SK-N-SH treated with all-trans-retinoic acid at 6 μM for 48 hours (cell line): ENCODE measurements at regions not wholly inside any gene's neighbourhood (a gene's known extent, or its start where the extent isn't known, plus 50 kb on each side); places are given as distances from the start of the nearest gene placed in this dataset.
A peak's percentile ranks its signal among the peaks of the same experiment; 100 is the strongest.

ENCODE experiments used
- ATAC-seq: fragments of 200-7000 bp; cut with Tn5 transposase; 3 replicates; pipeline ENCODE4 v1.9.1; 2020; ENCODE audit warnings: mild to moderate bottlenecking, moderate library complexity
- ARNTL ChIP-seq: fragments of 450-650 bp; formaldehyde crosslinking; IDR thresholded peaks from 2 replicates; pipeline ENCODE4 v1.5.0; 2020; ENCODE audit warnings: low read depth, mild to moderate bottlenecking, moderate library complexity, borderline replicate concordance
- BACH2 ChIP-seq: fragments of 250-450 bp; sonication (Bioruptor Pico); IDR thresholded peaks from 2 replicates; pipeline ENCODE4 v1.9.0; 2021; ENCODE audit warnings: mild to moderate bottlenecking, borderline replicate concordance
- CREB5 ChIP-seq: fragments of 250-450 bp; sonication (Bioruptor Pico); IDR thresholded peaks from 2 replicates; pipeline ENCODE4 v1.5.1; 2020; ENCODE audit warnings: low read depth, mild to moderate bottlenecking, moderate library complexity
- CSDC2 ChIP-seq: fragments of 250-450 bp; sonication (Bioruptor Pico); IDR thresholded peaks from 2 replicates; pipeline ENCODE4 v1.5.0; 2020; ENCODE audit warnings: mild to moderate bottlenecking, moderate library complexity
- CSRNP3 ChIP-seq: fragments of 250-450 bp; sonication (Bioruptor Pico); IDR thresholded peaks from 2 replicates; pipeline ENCODE4 v1.5.1; 2021; ENCODE audit warnings: mild to moderate bottlenecking, moderate library complexity
- ESRRG ChIP-seq: fragments of 250-450 bp; sonication (Bioruptor Pico); IDR thresholded peaks from 2 replicates; pipeline ENCODE4 v1.6.1; 2021; ENCODE audit warnings: mild to moderate bottlenecking
- GLIS3 ChIP-seq: fragments of 250-450 bp; sonication (Bioruptor Pico); IDR thresholded peaks from 2 replicates; pipeline ENCODE4 v1.5.0; 2020; ENCODE audit warnings: mild to moderate bottlenecking, moderate library complexity
- ISL1 ChIP-seq: fragments of 250-450 bp; sonication (Bioruptor Pico); IDR thresholded peaks from 2 replicates; pipeline ENCODE4 v2.1.2; 2022; ENCODE audit warnings: mild to moderate bottlenecking, moderate library complexity
- OSR1 ChIP-seq: fragments of 250-450 bp; sonication (Bioruptor Pico); IDR thresholded peaks from 2 replicates; pipeline ENCODE4 v1.8.0; 2022; ENCODE audit warnings: moderate library complexity, mild to moderate bottlenecking, inconsistent platforms
- PATZ1 ChIP-seq: fragments of 250-450 bp; sonication (Bioruptor Pico); IDR thresholded peaks from 2 replicates; pipeline ENCODE4 v1.8.0; 2020; ENCODE audit warnings: mild to moderate bottlenecking, moderate library complexity, borderline replicate concordance
- POU6F1 ChIP-seq: fragments of 250-450 bp; sonication (Bioruptor Pico); IDR thresholded peaks from 2 replicates; pipeline ENCODE4 v1.8.0; 2021; ENCODE audit warnings: low read depth, mild to moderate bottlenecking, moderate library complexity, borderline replicate concordance
- PPARA ChIP-seq: fragments of 250-450 bp; sonication (Bioruptor Pico); IDR thresholded peaks from 2 replicates; pipeline ENCODE4 v1.5.0; 2020; ENCODE audit warnings: mild to moderate bottlenecking, borderline replicate concordance
- RARB ChIP-seq: fragments of 250-450 bp; sonication (Bioruptor Pico); IDR thresholded peaks from 2 replicates; pipeline ENCODE4 v1.8.0; 2021; ENCODE audit warnings: mild to moderate bottlenecking, moderate library complexity
- TCF4 ChIP-seq: fragments of 250-450 bp; sonication (Bioruptor Pico); IDR thresholded peaks from 2 replicates; pipeline ENCODE4 v1.8.0; 2021; ENCODE audit warnings: mild to moderate bottlenecking, moderate library complexity, borderline replicate concordance
- TOX ChIP-seq: fragments of 250-450 bp; sonication (Bioruptor Pico); IDR thresholded peaks from 2 replicates; pipeline ENCODE4 v1.8.0; 2021; ENCODE audit warnings: mild to moderate bottlenecking, moderate library complexity, borderline replicate concordance
- TSHZ2 ChIP-seq: fragments of 250-450 bp; sonication (Bioruptor Pico); IDR thresholded peaks from 2 replicates; pipeline ENCODE4 v1.5.0; 2020; ENCODE audit warnings: mild to moderate bottlenecking, moderate library complexity
- ZC3H10 ChIP-seq: fragments of 250-450 bp; sonication (Bioruptor Pico); IDR thresholded peaks from 2 replicates; pipeline ENCODE4 v1.5.1; 2021; ENCODE audit warnings: mild to moderate bottlenecking, moderate library complexity
- ZNF565 ChIP-seq: fragments of 450-650 bp; formaldehyde crosslinking; conservative IDR thresholded peaks from 2 replicates; pipeline ENCODE4 v1.5.0; 2020; ENCODE audit warnings: low read depth, mild to moderate bottlenecking, moderate library complexity
- ZNF8 ChIP-seq: fragments of 450-650 bp; formaldehyde crosslinking; IDR thresholded peaks from 2 replicates; pipeline ENCODE4 v1.5.0; 2020; ENCODE audit warnings: mild to moderate bottlenecking, moderate library complexity

GRCh38 chr9:16136961-16137360 is 584.1 kb downstream of the CCDC171 start (continued):
- no peak for TF ChIP-seq PATZ1 (CRISPR knock-in tag)

GRCh38 chr9:16138561-16139491 is 586.0 kb downstream of the CCDC171 start:
- ATAC-seq = peak; percentile 50
- TF ChIP-seq OSR1 (CRISPR knock-in tag) (no peak), TOX (no peak), ISL1 (CRISPR knock-in tag) (no peak), POU6F1 (CRISPR knock-in tag) (no peak), ARNTL (CRISPR knock-in tag) (no peak), GLIS3 (no peak)

GRCh38 chr9:16139774-16140173 is 586.9 kb downstream of the CCDC171 start:
- no peak for TF ChIP-seq PPARA (CRISPR knock-in tag)
- TF ChIP-seq CSRNP3 (CRISPR knock-in tag) = no peak
- TF ChIP-seq CSDC2 (CRISPR knock-in tag) = no peak
- TF ChIP-seq TOX = no peak
- TF ChIP-seq TCF4 = no peak
- no peak for TF ChIP-seq ZNF565
- no peak for TF ChIP-seq OSR1 (CRISPR knock-in tag)
- TF ChIP-seq POU6F1 (CRISPR knock-in tag) = no peak
- TF ChIP-seq ISL1 (CRISPR knock-in tag) = no peak
- TF ChIP-seq PATZ1 (CRISPR knock-in tag) = no peak
- no peak for TF ChIP-seq ESRRG (CRISPR knock-in tag)
- no peak for TF ChIP-seq CREB5 (CRISPR knock-in tag)
- no peak for TF ChIP-seq ARNTL (CRISPR knock-in tag)
- TF ChIP-seq ZNF8 (CRISPR knock-in tag) = no peak
- TF ChIP-seq TSHZ2 (CRISPR knock-in tag) = no peak
- no peak for TF ChIP-seq BACH2 (CRISPR knock-in tag)
- no peak for TF ChIP-seq GLIS3
- no peak for TF ChIP-seq ZC3H10 (CRISPR knock-in tag)
- TF ChIP-seq RARB (CRISPR knock-in tag) = no peak
- ATAC-seq = no peak
